Aorta (tissue), 5 donors: ENCODE measurements at regions not wholly inside any gene's neighbourhood (a gene's known extent, or its start where the extent isn't known, plus 50 kb on each side); places are given as distances from the start of the nearest gene placed in this dataset.

Experiments used
- ATAC-seq: fragments of 200-7000 bp; cut with Tn5 transposase; one replicate; pipeline ENCODE4 v1.9.1; 2022; ENCODE audit warnings: moderate library complexity; ENCODE audit not compliant: low FRiP score
- DNase-seq, 2 donors: peaks; one replicate each; pipeline ENCODE4 v3.0.0-alpha.2; 2020
- H3K27ac ChIP-seq, 2 donors: one replicate each; pipeline ENCODE4 v1.5.1; 2013; ENCODE audit warnings: low read length in 2 of 2, mild to moderate bottlenecking in 2 of 2, moderate library complexity in 2 of 2, control low read depth in 1 of 2, inconsistent platforms in 1 of 2, low read depth in 1 of 2
- H3K27me3 ChIP-seq, 2 donors: one replicate each; pipeline ENCODE4 v1.6.1; 2013; ENCODE audit warnings: control low read depth in 1 of 2, low read length in 1 of 2, mild to moderate bottlenecking in 1 of 2, moderate library complexity in 1 of 2; ENCODE audit not compliant: insufficient read depth in 2 of 2, control insufficient read depth in 1 of 2
- H3K36me3 ChIP-seq, 2 donors: one replicate each; pipeline ENCODE4 v1.6.1; 2013; ENCODE audit warnings: control low read depth in 1 of 2, low read length in 1 of 2, mild to moderate bottlenecking in 1 of 2; ENCODE audit not compliant: insufficient read depth in 2 of 2, control insufficient read depth in 1 of 2
- H3K4me1 ChIP-seq, 2 donors: one replicate each; pipeline ENCODE4 v1.6.1; 2013; ENCODE audit warnings: low read length in 2 of 2, control low read depth in 1 of 2, mild to moderate bottlenecking in 1 of 2, moderate library complexity in 1 of 2; ENCODE audit not compliant: insufficient read depth in 2 of 2, control insufficient read depth in 1 of 2
- H3K4me3 ChIP-seq, 2 donors: one replicate each; pipeline ENCODE4 v1.5.1; 2013; ENCODE audit warnings: low read length in 2 of 2, control low read depth in 1 of 2, mild to moderate bottlenecking in 1 of 2
- H3K9me3 ChIP-seq: one replicate; pipeline ENCODE4 v1.6.1; 2013; ENCODE audit warnings: mild to moderate bottlenecking, low read length; ENCODE audit not compliant: control insufficient read depth
- WGBS, 2 donors: extraction: QIAGEN DNeasy Blood & Tissue Kit; methylation state at CpG; one replicate each; pipeline ENCODE4 v1.1.7; 2013; 5-methylcytosine and 5-hydroxymethylcytosine counted together
- intact Hi-C, 2 donors: fragments of 100-400 bp; cut with DNase I; formaldehyde crosslinking; loops; one replicate each; pipeline versions ENCODE4 v1.14.2 to v1.15.0; 2022
- donor health status: healthy with polysubstance abuse.
- donor health status: Bipolar disorder and iron deficiency.
- donor health status: DM: no; HTN: no; CAD: no.
- donor health status: DM: no; HTN: no; CAD: no.
- donor health status: DM: yes; HTN: yes; CAD: no.

GRCh38 chr20:6501061-6501460 lies 266.4 kb upstream of the BMP2 start:
- no peaks in the 10 kb centered on the region for H3K27me3 ChIP-seq
- no peak overlapping the region for H3K27ac ChIP-seq
- DNase-seq = no peak
- H3K4me1 ChIP-seq = no peaks in the 10 kb centered on the region
- H3K4me3 ChIP-seq = no peak overlapping the region
- WGBS, 2 donors = 34 to 41% methylated on average over 1 of the region's 1 CpG
- intact Hi-C loops = no loop called here
- H3K36me3 ChIP-seq = no peaks in the 10 kb centered on the region
- H3K9me3 ChIP-seq = no peaks in the 10 kb centered on the region
- no peak for ATAC-seq

DNA sequence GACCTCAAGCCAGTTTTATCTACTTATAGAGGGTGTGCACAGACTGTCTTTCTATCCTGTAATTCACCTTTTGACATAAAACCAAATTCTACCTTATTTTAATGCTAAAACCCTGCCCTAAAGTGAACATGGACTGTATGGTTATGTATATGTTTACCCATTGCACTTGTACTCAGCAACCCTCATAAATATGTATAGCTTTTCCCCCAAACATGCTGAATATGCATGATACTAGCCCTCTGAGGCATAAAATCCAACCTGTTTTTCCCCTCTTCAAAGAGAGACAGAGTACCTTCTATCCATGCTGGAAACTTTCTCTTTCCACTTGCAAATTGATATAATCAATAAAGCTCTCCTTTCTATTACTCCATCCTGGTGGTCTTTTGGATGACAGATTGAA lies 267.9 kb upstream of the BMP2 start:
- Histone ChIP-seq H3K36me3 (no peaks in the 10 kb centered on the region), H3K4me3 (no peak overlapping the region), H3K4me1 (no peaks in the 10 kb centered on the region), H3K9me3 (no peaks in the 10 kb centered on the region), H3K27me3 (no peaks in the 10 kb centered on the region), H3K27ac (no peak overlapping the region)
- DNase-seq = no peak
- intact Hi-C loops = no loop called here
- ATAC-seq = no peak

- intact Hi-C loops = no loop called here
- H3K4me1 ChIP-seq = no peaks in the 10 kb centered on the region
- H3K36me3 ChIP-seq = no peaks in the 10 kb centered on the region
- H3K9me3 ChIP-seq = no peaks in the 10 kb centered on the region
- DNase-seq (no peak), ATAC-seq (no peak)
- H3K27me3 ChIP-seq = no peaks in the 10 kb centered on the region
- H3K4me3 ChIP-seq = no peak overlapping the region
- no peak overlapping the region for H3K27ac ChIP-seq
Measured at GRCh38 chr20:6496874-6497273, 270.6 kb upstream of the BMP2 start.

GRCh38 chr20:6495907-6496306 lies 271.6 kb upstream of the BMP2 start:
- H3K4me3 ChIP-seq = no peak overlapping the region
- H3K9me3 ChIP-seq = no peaks in the 10 kb centered on the region
- no peak for ATAC-seq
- H3K27ac ChIP-seq = no peak overlapping the region
- 89 to 97% methylated on average over 1 of the region's 1 CpG for WGBS, 2 donors
- H3K36me3 ChIP-seq = no peaks in the 10 kb centered on the region
- H3K27me3 ChIP-seq = no peaks in the 10 kb centered on the region
- DNase-seq = no peak
- intact Hi-C loops = no loop called here
- no peaks in the 10 kb centered on the region for H3K4me1 ChIP-seq

DNA sequence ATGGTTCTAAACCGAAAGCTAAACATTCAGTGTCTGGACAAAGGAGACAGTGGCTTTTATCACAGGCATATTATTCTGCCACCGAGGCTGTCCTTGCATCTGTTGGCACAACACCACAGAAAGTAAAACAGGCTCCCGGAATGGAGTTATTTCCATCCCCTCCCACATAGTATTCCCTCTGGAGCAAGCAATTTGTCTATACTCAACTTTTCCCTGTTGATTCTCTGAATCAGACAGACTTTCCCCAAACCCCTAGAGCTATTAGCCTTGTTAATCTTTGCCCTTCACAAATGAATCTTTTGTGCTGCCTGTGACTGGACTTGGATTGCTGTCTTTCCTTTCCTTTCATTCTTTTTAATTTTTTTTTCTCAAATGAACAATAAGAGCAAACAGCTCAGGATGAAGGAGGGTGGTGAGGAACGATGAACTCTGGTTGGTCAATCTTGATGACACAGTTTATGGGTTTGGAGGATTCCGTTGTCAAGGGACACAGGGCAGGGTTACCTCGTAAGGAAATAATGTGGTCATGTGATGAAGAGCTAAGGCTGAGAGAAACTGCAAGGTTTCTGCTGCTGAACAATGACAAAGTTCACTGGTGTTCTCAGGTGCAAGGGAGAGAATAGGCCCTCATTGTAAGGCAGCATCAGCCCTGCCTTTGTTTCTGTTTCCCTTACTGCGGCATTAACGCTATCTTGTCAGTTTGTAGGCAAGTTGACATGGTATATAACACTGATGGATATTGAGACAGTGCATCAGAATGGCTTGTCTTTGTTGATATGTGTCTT lies 275.0 kb upstream of the BMP2 start:
- H3K9me3 ChIP-seq = no peaks in the 10 kb centered on the region
- DNase-seq (no peak), ATAC-seq (no peak)
- H3K4me1 ChIP-seq = no peaks in the 10 kb centered on the region
- 37 to 40% methylated on average over 8 of the region's 8 CpGs for WGBS, 2 donors
- H3K27ac ChIP-seq = no peak overlapping the region
- intact Hi-C loops = no loop called here
- no peaks in the 10 kb centered on the region for H3K36me3 ChIP-seq
- H3K27me3 ChIP-seq = peaks cover 0 to 1% of the 10 kb centered on the region in 2 donors
- no peak overlapping the region for H3K4me3 ChIP-seq

DNA sequence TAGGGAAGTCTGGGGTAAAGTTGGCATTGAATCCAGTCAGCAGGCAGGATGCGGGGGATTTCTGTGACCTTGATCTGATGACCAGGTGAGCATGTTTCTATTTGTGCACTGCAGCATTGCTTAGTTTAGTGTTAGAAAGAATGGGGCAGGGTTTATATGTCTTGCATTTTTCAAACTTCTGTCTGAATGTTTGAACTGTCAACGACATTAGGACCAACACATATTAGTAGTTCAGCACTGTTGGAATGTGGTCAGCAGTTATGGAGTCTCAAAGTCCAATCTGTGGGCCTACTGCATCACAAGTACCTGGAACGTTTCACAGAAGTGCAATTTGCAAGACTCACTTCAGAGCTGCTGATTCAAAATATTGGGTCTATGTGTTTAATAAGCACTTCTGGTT lies 276.6 kb upstream of the BMP2 start:
- ATAC-seq (no peak), DNase-seq (no peak)
- Histone ChIP-seq H3K36me3 (no peaks in the 10 kb centered on the region), H3K27ac (no peak overlapping the region), H3K4me3 (no peak overlapping the region), H3K9me3 (no peaks in the 10 kb centered on the region), H3K4me1 (no peaks in the 10 kb centered on the region), H3K27me3 (peaks cover 0 to 1% of the 10 kb centered on the region in 2 donors)
- intact Hi-C loops = no loop called here
- WGBS, 2 donors = 48 to 52% methylated on average over 3 of the region's 3 CpGs

DNA sequence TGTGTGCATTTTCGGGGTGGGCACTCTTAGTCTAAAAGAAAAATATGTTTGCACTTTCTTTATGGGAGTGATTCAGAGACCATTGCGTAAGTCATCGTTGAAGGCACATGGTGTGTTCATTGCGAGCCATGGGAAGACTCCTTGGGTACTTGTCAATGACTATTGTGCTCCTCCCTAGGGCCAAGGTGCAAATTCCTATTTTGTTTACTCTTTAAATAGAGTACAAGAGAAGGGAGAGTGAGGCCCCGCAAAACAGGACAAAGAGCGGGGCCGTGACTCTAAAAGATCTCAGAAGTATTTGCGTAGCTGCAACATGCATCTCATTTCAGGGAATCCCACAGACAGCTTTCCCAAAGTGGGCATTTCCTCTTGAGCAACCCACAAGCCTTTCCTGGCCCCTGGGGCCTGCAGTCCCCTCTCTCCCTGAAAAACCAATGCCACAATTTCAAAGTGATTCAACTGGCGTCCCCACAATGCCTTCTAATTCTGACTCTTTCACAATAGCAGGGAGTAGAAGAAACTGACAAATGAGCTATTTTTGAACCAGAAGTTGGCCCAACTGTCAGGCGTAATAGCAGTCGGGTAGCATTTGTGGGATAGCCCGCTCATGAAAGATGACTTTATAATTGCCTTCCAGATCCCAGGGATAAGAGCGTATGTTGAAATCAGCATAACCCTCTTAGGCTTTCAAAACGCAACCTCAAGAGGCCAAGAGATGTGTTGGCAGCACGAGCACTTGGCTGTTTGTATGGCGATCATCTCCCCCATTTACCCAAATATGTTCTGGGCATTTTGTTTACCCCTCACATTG lies 277.9 kb upstream of the BMP2 start:
- no peaks in the 10 kb centered on the region for H3K36me3 ChIP-seq
- 66 to 79% methylated on average over 16 of the region's 16 CpGs for WGBS, 2 donors
- H3K9me3 ChIP-seq = no peaks in the 10 kb centered on the region
- H3K4me3 ChIP-seq = no peak overlapping the region
- no peak overlapping the region for H3K27ac ChIP-seq
- intact Hi-C loops = no loop called here
- no peak for DNase-seq
- no peaks in the 10 kb centered on the region for H3K4me1 ChIP-seq
- peaks cover 0 to 1% of the 10 kb centered on the region in 2 donors for H3K27me3 ChIP-seq
- ATAC-seq = no peak

DNA sequence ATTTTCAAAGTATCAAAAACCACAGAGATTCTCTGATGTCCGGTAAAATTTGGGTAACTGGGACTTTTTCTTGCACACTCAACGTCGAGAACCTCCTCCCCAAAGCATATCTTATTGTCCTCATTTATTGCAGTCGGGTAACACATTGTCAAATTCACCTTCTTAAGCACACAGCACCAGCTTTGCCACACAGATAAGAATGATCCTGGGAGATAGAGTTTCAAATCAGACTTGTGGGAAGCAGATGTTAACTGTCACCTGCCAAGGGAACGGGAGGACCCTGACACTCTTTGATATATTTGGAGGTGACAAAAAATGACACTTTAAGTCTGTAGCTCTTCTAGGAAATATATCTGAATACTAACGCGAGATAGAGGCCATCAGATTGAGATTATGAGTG lies 282.1 kb upstream of the BMP2 start:
- no peak overlapping the region for H3K4me3 ChIP-seq
- DNase-seq (no peak), ATAC-seq (no peak)
- intact Hi-C loops = no loop called here
- no peaks in the 10 kb centered on the region for H3K4me1 ChIP-seq
- no peak overlapping the region for H3K27ac ChIP-seq
- no peaks in the 10 kb centered on the region for H3K9me3 ChIP-seq
- no peaks in the 10 kb centered on the region for H3K36me3 ChIP-seq
- WGBS, 2 donors = 83 to 85% methylated on average over 7 of the region's 7 CpGs
- peaks cover 0 to 1% of the 10 kb centered on the region in 2 donors for H3K27me3 ChIP-seq

DNA sequence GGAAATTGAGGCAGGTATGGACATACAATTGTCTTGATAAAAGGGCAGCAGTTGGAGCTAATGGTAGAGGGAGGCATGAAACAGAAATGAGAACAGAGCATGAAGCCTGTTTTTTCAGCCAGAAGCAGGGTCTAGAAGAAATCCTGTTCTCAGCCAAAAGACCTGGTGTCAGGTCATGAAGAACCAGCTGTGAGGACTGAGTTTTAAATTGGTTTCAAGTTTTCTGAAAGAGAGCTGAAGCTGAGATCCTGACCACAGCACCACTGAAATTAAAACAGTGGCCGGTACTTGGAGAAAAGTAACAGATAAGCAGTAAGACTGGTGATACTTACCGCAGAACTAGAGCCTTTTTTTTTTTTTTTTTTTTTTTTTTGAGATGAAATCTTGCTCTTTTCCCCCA lies 283.8 kb upstream of the BMP2 start:
- Histone ChIP-seq H3K27me3 (no peaks in the 10 kb centered on the region), H3K4me3 (no peak overlapping the region), H3K36me3 (no peaks in the 10 kb centered on the region), H3K27ac (no peak overlapping the region), H3K4me1 (no peaks in the 10 kb centered on the region), H3K9me3 (no peaks in the 10 kb centered on the region)
- 95 to 97% methylated on average over 2 of the region's 2 CpGs for WGBS, 2 donors
- intact Hi-C loops = no loop called here
- no peak for DNase-seq
- no peak for ATAC-seq
